ENCODE measurements at regions not wholly inside any gene's neighbourhood (a gene's known extent, or its start where the extent isn't known, plus 50 kb on each side); places are given as distances from the start of the nearest gene placed in this dataset.

GRCh38 chr6:19035461-19036195 lies 648.5 kb downstream of the RNF144B start:
- Mint-ChIP-seq H3K9me3 (no peaks in the 10 kb centered on the region), H3K36me3 (ENCODE audit: low read depth) (no peaks in the 10 kb centered on the region), H3K4me1 (no peaks in the 10 kb centered on the region), H3K4me3 (no peak overlapping the region), H3K27ac (no peak overlapping the region), H3K27me3 (ENCODE audit: insufficient read depth) (no peaks in the 10 kb centered on the region)
- Histone ChIP-seq H3K4me1 (ENCODE audit: control insufficient read depth, insufficient read depth, low read length) (no peaks in the 10 kb centered on the region), H3K36me3 (ENCODE audit: control insufficient read depth, insufficient read depth, low read length) (no peaks in the 10 kb centered on the region), H3K27me3 (ENCODE audit: control insufficient read depth, insufficient read depth, low read length, poor library complexity, severe bottlenecking) (no peaks in the 10 kb centered on the region), H3K4me3 (ENCODE audit: low read length) (no peak overlapping the region), H3K27ac (ENCODE audit: low read depth, low read length) (peak overlapping the region; percentile 90), H3K9me3 (ENCODE audit: control insufficient read depth, low read length) (no peaks in the 10 kb centered on the region), H3K9ac (ENCODE audit: extremely low read depth, low read length, poor library complexity, severe bottlenecking) (no peak overlapping the region)
- WGBS, 2 experiments (ENCODE audit: insufficient coverage in 1 of 2, insufficient read length in 1 of 2): 76 to 88% methylated on average over 6 to 7 of the region's 7 CpGs
- no peak for TF ChIP-seq CTCF (conservative IDR thresholded peaks at IDR 0.05)
- DNase-seq: no peak

GRCh38 chr6:19036196-19036555 lies 649.0 kb downstream of the RNF144B start:
- no peaks in the 10 kb centered on the region for H3K4me1 ChIP-seq (ENCODE audit: control insufficient read depth, insufficient read depth, low read length)
- no peaks in the 10 kb centered on the region for H3K36me3 ChIP-seq (ENCODE audit: control insufficient read depth, insufficient read depth, low read length)
- 98 to 100% methylated on average over 1 to 2 of the region's 2 CpGs for WGBS, 2 experiments (ENCODE audit: insufficient coverage in 1 of 2, insufficient read length in 1 of 2)
- H3K9ac ChIP-seq (ENCODE audit: extremely low read depth, low read length, poor library complexity, severe bottlenecking): no peak overlapping the region
- H3K27ac ChIP-seq (ENCODE audit: low read depth, low read length): peak overlapping the region; percentile 90
- no peaks in the 10 kb centered on the region for H3K9me3 ChIP-seq (ENCODE audit: control insufficient read depth, low read length)
- H3K36me3 Mint-ChIP-seq (ENCODE audit: low read depth): no peaks in the 10 kb centered on the region
- no peaks in the 10 kb centered on the region for H3K9me3 Mint-ChIP-seq
- H3K27me3 ChIP-seq (ENCODE audit: control insufficient read depth, insufficient read depth, low read length, poor library complexity, severe bottlenecking): no peaks in the 10 kb centered on the region
- no peak overlapping the region for H3K4me3 ChIP-seq (ENCODE audit: low read length)
- no peaks in the 10 kb centered on the region for H3K27me3 Mint-ChIP-seq (ENCODE audit: insufficient read depth)
- TF ChIP-seq CTCF (conservative IDR thresholded peaks at IDR 0.05): no peak
- no peaks in the 10 kb centered on the region for H3K4me1 Mint-ChIP-seq
- H3K27ac Mint-ChIP-seq: no peak overlapping the region
- no peak for DNase-seq
- no peak overlapping the region for H3K4me3 Mint-ChIP-seq

GRCh38 chr6:19037607-19038006 lies 650.5 kb downstream of the RNF144B start:
- no peaks in the 10 kb centered on the region for H3K27me3 ChIP-seq (ENCODE audit: control insufficient read depth, insufficient read depth, low read length, poor library complexity, severe bottlenecking)
- no peak overlapping the region for H3K4me3 Mint-ChIP-seq
- no peaks in the 10 kb centered on the region for H3K36me3 Mint-ChIP-seq (ENCODE audit: low read depth)
- no peaks in the 10 kb centered on the region for H3K4me1 ChIP-seq (ENCODE audit: control insufficient read depth, insufficient read depth, low read length)
- no peaks in the 10 kb centered on the region for H3K9me3 ChIP-seq (ENCODE audit: control insufficient read depth, low read length)
- no peaks in the 10 kb centered on the region for H3K9me3 Mint-ChIP-seq
- no peaks in the 10 kb centered on the region for H3K4me1 Mint-ChIP-seq
- no peak overlapping the region for H3K4me3 ChIP-seq (ENCODE audit: low read length)
- H3K27ac ChIP-seq (ENCODE audit: low read depth, low read length): no peak overlapping the region
- no peaks in the 10 kb centered on the region for H3K36me3 ChIP-seq (ENCODE audit: control insufficient read depth, insufficient read depth, low read length)
- TF ChIP-seq CTCF (conservative IDR thresholded peaks at IDR 0.05): no peak
- H3K27ac Mint-ChIP-seq: no peak overlapping the region
- 90 to 93% methylated on average over 3 to 4 of the region's 4 CpGs for WGBS, 2 experiments (ENCODE audit: insufficient coverage in 1 of 2, insufficient read length in 1 of 2)
- H3K27me3 Mint-ChIP-seq (ENCODE audit: insufficient read depth): no peaks in the 10 kb centered on the region
- H3K9ac ChIP-seq (ENCODE audit: extremely low read depth, low read length, poor library complexity, severe bottlenecking): no peak overlapping the region
- DNase-seq: no peak

Measured in endodermal cell (in vitro differentiated cells).